ENCODE measurements at regions not wholly inside any gene's neighbourhood (a gene's known extent, or its start where the extent isn't known, plus 50 kb on each side); places are given as distances from the start of the nearest gene placed in this dataset.

- Histone ChIP-seq H3K4me3 (ENCODE audit: low read length) (no peak overlapping the region), H3K27me3 (ENCODE audit: control insufficient read depth, insufficient read depth, low read length) (no peaks in the 10 kb centered on the region), H3K4me1 (ENCODE audit: control insufficient read depth, insufficient read depth, low read length) (no peaks in the 10 kb centered on the region), H3K9me3 (replicated peaks; ENCODE audit: control insufficient read depth, low read depth, low read length) (no peaks in the 10 kb centered on the region), H3K36me3 (ENCODE audit: control insufficient read depth, insufficient read depth, low read length) (no peaks in the 10 kb centered on the region), H3K27ac (ENCODE audit: low read length) (no peak overlapping the region)
- WGBS (ENCODE audit: insufficient coverage): no CpG with 5 or more reads among the region's 1 CpG
- peak; percentile 23 for DNase-seq
These were observed 51.6 kb upstream of the SRP54 start for GRCh38 chr14:34931206-34931605.

- no peaks in the 10 kb centered on the region for H3K36me3 ChIP-seq (ENCODE audit: control insufficient read depth, insufficient read depth, low read length)
- peak overlapping the region; percentile 31 for H3K27ac ChIP-seq (ENCODE audit: low read length)
- WGBS (ENCODE audit: insufficient coverage): 100% methylated on average over 1 of the region's 4 CpGs
- no peaks in the 10 kb centered on the region for H3K9me3 ChIP-seq (replicated peaks; ENCODE audit: control insufficient read depth, low read depth, low read length)
- DNase-seq: peak; percentile 21
- H3K4me1 ChIP-seq (ENCODE audit: control insufficient read depth, insufficient read depth, low read length): no peaks in the 10 kb centered on the region
- no peaks in the 10 kb centered on the region for H3K27me3 ChIP-seq (ENCODE audit: control insufficient read depth, insufficient read depth, low read length)
- no peak overlapping the region for H3K4me3 ChIP-seq (ENCODE audit: low read length)
These were observed 52.2 kb upstream of the SRP54 start for GRCh38 chr14:34930591-34931091.

DNA sequence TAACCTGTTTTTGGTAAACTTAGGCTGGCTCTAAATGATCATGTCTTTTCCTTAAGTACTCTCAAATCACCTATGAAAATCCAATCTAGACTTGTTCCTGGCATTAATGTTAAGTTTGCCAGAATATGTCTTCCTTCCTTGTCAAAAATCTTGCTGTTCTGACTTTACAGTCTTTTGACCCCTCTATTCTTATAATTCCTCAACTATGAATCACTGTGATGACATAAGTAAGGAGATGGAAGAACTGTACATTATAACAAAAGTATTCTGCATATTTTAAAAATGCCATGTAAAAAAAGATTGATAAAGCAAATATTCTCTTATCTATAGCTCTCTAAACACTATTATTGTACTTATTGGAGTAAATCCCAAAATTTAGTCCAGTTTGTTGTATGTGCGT lies 51.4 kb upstream of the BAZ1A start:
- Histone ChIP-seq H3K9me3 (replicated peaks; ENCODE audit: control insufficient read depth, low read depth, low read length) (peaks cover 3% of the 10 kb centered on the region), H3K4me1 (ENCODE audit: control insufficient read depth, insufficient read depth, low read length) (no peaks in the 10 kb centered on the region), H3K4me3 (ENCODE audit: low read length) (no peak overlapping the region), H3K27ac (ENCODE audit: low read length) (no peak overlapping the region), H3K27me3 (ENCODE audit: control insufficient read depth, insufficient read depth, low read length) (no peaks in the 10 kb centered on the region), H3K36me3 (ENCODE audit: control insufficient read depth, insufficient read depth, low read length) (no peaks in the 10 kb centered on the region)
- no CpG with 5 or more reads among the region's 1 CpG for WGBS (ENCODE audit: insufficient coverage)
- no peak for DNase-seq

All from muscle of leg (tissue), 3 donors.